ENCODE measurements at regions not wholly inside any gene's neighbourhood (a gene's known extent, or its start where the extent isn't known, plus 50 kb on each side); places are given as distances from the start of the nearest gene placed in this dataset.
"Not testable (repeated sequence)": the region's sequence is repeated elsewhere in the genome, so short reads cannot be mapped to it uniquely, and the experiment has no call there.

DNA sequence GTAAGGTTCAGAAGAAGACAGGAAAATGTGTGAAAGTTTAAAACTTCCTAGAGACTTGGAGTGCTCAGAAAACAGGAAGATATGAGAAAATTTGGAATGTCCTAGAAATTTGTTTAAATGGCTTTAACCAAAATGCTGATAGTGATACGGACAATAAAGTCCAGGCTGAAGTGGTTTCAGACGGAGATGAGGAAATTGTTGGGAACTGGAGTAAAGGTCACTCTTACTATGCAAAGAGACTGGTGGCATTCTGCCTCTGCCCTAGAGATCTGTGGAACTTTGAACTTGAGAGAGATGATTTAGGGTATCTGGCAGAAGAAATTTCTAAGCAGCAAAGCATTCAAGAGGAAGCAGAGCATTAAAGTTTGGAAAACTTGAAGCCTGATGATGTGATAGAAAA is 126.7 kb upstream of the TGFBR2 start:
- TF ChIP-seq ZFP30 (CRISPR knock-in tag; IDR thresholded peaks at IDR 0.05); TOX (CRISPR knock-in tag; IDR thresholded peaks at IDR 0.05; ENCODE audit: borderline replicate concordance); ESRRG (CRISPR knock-in tag; IDR thresholded peaks at IDR 0.05); ARNTL (CRISPR knock-in tag; IDR thresholded peaks at IDR 0.05; ENCODE audit: borderline replicate concordance, low read depth); RARB (CRISPR knock-in tag; IDR thresholded peaks at IDR 0.05); ZNF70 (CRISPR knock-in tag; IDR thresholded peaks at IDR 0.05); ZC3H10 (CRISPR knock-in tag; IDR thresholded peaks at IDR 0.05); SNAI2 (CRISPR knock-in tag; IDR thresholded peaks at IDR 0.05); OSR1 (CRISPR knock-in tag; IDR thresholded peaks at IDR 0.05); ZFP3 (CRISPR knock-in tag; IDR thresholded peaks at IDR 0.05); PPARA (CRISPR knock-in tag; IDR thresholded peaks at IDR 0.05; ENCODE audit: borderline replicate concordance): not testable (repeated sequence)
- TF ChIP-seq, protein P1, sequence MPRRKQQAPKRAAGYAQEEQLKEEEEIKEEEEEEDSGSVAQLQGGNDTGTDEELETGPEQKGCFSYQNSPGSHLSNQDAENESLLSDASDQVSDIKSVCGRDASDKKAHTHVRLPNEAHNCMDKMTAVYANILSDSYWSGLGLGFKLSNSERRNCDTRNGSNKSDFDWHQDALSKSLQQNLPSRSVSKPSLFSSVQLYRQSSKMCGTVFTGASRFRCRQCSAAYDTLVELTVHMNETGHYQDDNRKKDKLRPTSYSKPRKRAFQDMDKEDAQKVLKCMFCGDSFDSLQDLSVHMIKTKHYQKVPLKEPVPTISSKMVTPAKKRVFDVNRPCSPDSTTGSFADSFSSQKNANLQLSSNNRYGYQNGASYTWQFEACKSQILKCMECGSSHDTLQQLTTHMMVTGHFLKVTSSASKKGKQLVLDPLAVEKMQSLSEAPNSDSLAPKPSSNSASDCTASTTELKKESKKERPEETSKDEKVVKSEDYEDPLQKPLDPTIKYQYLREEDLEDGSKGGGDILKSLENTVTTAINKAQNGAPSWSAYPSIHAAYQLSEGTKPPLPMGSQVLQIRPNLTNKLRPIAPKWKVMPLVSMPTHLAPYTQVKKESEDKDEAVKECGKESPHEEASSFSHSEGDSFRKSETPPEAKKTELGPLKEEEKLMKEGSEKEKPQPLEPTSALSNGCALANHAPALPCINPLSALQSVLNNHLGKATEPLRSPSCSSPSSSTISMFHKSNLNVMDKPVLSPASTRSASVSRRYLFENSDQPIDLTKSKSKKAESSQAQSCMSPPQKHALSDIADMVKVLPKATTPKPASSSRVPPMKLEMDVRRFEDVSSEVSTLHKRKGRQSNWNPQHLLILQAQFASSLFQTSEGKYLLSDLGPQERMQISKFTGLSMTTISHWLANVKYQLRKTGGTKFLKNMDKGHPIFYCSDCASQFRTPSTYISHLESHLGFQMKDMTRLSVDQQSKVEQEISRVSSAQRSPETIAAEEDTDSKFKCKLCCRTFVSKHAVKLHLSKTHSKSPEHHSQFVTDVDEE (CRISPR knock-in tag; IDR thresholded peaks at IDR 0.05), result not testable (repeated sequence)
- TF ChIP-seq, protein P2, sequence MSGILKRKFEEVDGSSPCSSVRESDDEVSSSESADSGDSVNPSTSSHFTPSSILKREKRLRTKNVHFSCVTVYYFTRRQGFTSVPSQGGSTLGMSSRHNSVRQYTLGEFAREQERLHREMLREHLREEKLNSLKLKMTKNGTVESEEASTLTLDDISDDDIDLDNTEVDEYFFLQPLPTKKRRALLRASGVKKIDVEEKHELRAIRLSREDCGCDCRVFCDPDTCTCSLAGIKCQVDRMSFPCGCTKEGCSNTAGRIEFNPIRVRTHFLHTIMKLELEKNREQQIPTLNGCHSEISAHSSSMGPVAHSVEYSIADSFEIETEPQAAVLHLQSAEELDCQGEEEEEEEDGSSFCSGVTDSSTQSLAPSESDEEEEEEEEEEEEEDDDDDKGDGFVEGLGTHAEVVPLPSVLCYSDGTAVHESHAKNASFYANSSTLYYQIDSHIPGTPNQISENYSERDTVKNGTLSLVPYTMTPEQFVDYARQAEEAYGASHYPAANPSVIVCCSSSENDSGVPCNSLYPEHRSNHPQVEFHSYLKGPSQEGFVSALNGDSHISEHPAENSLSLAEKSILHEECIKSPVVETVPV (CRISPR knock-in tag; IDR thresholded peaks at IDR 0.05), result not testable (repeated sequence)

Measured in SK-N-SH treated with all-trans-retinoic acid at 6 μM for 48 hours (cell line).